Liver (tissue), 8 donors: ENCODE measurements at regions not wholly inside any gene's neighbourhood (a gene's known extent, or its start where the extent isn't known, plus 50 kb on each side); places are given as distances from the start of the nearest gene placed in this dataset.

Source experiments
- DNase-seq: peaks from one replicate; pipeline ENCODE4 v3.0.0-alpha.2; 2017; ENCODE audit warnings: low spot score
- H3K27ac ChIP-seq, 2 donors: one replicate each; pipeline ENCODE4 v1.7.0; 2013; ENCODE audit warnings: inconsistent platforms in 2 of 2, low read length in 2 of 2, control low read depth in 1 of 2, low read depth in 1 of 2, mild to moderate bottlenecking in 1 of 2
- H3K27me3 ChIP-seq, 4 donors: one replicate each; pipeline versions ENCODE4 v1.6.1 to v1.7.0; 2013; ENCODE audit warnings: low read length in 3 of 4, inconsistent platforms in 1 of 4, mild to moderate bottlenecking in 1 of 4, moderate library complexity in 1 of 4; ENCODE audit not compliant: control insufficient read depth in 4 of 4, insufficient read depth in 4 of 4
- H3K36me3 ChIP-seq, 4 donors: one replicate each; pipeline versions ENCODE4 v1.6.1 to v1.7.0; 2013; ENCODE audit warnings: low read length in 3 of 4, mild to moderate bottlenecking in 3 of 4, low read depth in 1 of 4, moderate library complexity in 1 of 4; ENCODE audit not compliant: control insufficient read depth in 4 of 4, insufficient read depth in 3 of 4
- H3K4me1 ChIP-seq, 4 donors: one replicate each; pipeline versions ENCODE4 v1.6.1 to v1.7.0; 2013; ENCODE audit warnings: low read length in 3 of 4, mild to moderate bottlenecking in 3 of 4, moderate library complexity in 1 of 4; ENCODE audit not compliant: control insufficient read depth in 4 of 4, insufficient read depth in 4 of 4
- H3K4me3 ChIP-seq, 3 donors: one replicate each; pipeline versions ENCODE4 v1.6.1 to v1.7.0; 2013; ENCODE audit warnings: low read length in 3 of 3, control low read depth in 1 of 3, low read depth in 1 of 3, mild to moderate bottlenecking in 1 of 3
- H3K9ac ChIP-seq, 2 donors: one replicate each; pipeline ENCODE4 v1.7.0; 2013; ENCODE audit warnings: low read length in 2 of 2, mild to moderate bottlenecking in 2 of 2, moderate library complexity in 2 of 2, control low read depth in 1 of 2, low read depth in 1 of 2
- H3K9me3 ChIP-seq, 4 donors: one replicate each; pipeline versions ENCODE4 v1.6.1 to v1.7.0; 2013; ENCODE audit warnings: low read length in 3 of 4; ENCODE audit not compliant: control insufficient read depth in 4 of 4
- GABPA ChIP-seq, 2 donors: IDR thresholded peaks in 1 of 2; conservative IDR thresholded peaks in 1 of 2; 2 replicates each; pipeline ENCODE4 v1.6.1; 2016; ENCODE audit warnings: antibody characterized with exemption in 2 of 2, mild to moderate bottlenecking in 1 of 2, moderate library complexity in 1 of 2
- HNF4A ChIP-seq, 2 donors: conservative IDR thresholded peaks; 2 replicates each; pipeline ENCODE4 v1.6.1; 2016; ENCODE audit warnings: antibody characterized with exemption in 2 of 2, mild to moderate bottlenecking in 2 of 2
- HNF4G ChIP-seq: IDR thresholded peaks from 2 replicates; pipeline ENCODE4 v1.6.1; 2016; ENCODE audit warnings: antibody characterized with exemption
- JUND ChIP-seq, 2 donors: IDR thresholded peaks; 2 replicates each; pipeline ENCODE4 v1.6.1; 2016; ENCODE audit warnings: antibody characterized with exemption in 2 of 2
- MAX ChIP-seq: IDR thresholded peaks from 2 replicates; pipeline ENCODE4 v1.6.1; 2016; ENCODE audit warnings: antibody characterized with exemption
- NR2F2 ChIP-seq: IDR thresholded peaks from 2 replicates; pipeline ENCODE4 v1.6.1; 2016; ENCODE audit warnings: antibody characterized with exemption
- REST ChIP-seq: IDR thresholded peaks from 2 replicates; pipeline ENCODE4 v1.6.1; 2016; ENCODE audit warnings: antibody characterized with exemption, mild to moderate bottlenecking
- RXRA ChIP-seq, 2 donors: IDR thresholded peaks; 2 replicates each; pipeline ENCODE4 v1.6.1; 2017 to 2018; ENCODE audit warnings: antibody characterized with exemption in 2 of 2, mild to moderate bottlenecking in 1 of 2
- TAF1 ChIP-seq: conservative IDR thresholded peaks from 2 replicates; pipeline ENCODE4 v1.6.1; 2016; ENCODE audit warnings: antibody characterized with exemption, mild to moderate bottlenecking
- YY1 ChIP-seq: IDR thresholded peaks from 2 replicates; pipeline ENCODE4 v1.6.1; 2016; ENCODE audit warnings: antibody characterized with exemption, mild to moderate bottlenecking
- WGBS: extraction: QIAGEN DNeasy Blood & Tissue Kit; methylation state at CpG from one replicate; pipeline ENCODE4 v1.1.7; 2013; 5-methylcytosine and 5-hydroxymethylcytosine counted together
- TF ChIP-seq, protein P1 (sequence below): IDR thresholded peaks from 2 replicates; pipeline ENCODE4 v1.6.1; 2016; ENCODE audit warnings: antibody characterized with exemption
- TF ChIP-seq, protein P2 (sequence below): fragments of 150-350 bp; IDR thresholded peaks from 2 replicates; pipeline ENCODE4 v1.5.1; 2017; ENCODE audit warnings: improper control_type of control experiment, low read depth, low read length; ENCODE audit not compliant: missing input control
- TF ChIP-seq, protein P3 (sequence below): IDR thresholded peaks from 2 replicates; pipeline ENCODE4 v1.6.1; 2016; ENCODE audit warnings: antibody characterized with exemption
- donor health status: healthy.
- donor health status: healthy.
- donor health status: healthy.
- donor health status: healthy.
- donor health status: healthy.

GRCh38 chr4:149029056-149029651 lies 586.9 kb upstream of the NR3C2 start (continued):
- TF ChIP-seq, protein P1, sequence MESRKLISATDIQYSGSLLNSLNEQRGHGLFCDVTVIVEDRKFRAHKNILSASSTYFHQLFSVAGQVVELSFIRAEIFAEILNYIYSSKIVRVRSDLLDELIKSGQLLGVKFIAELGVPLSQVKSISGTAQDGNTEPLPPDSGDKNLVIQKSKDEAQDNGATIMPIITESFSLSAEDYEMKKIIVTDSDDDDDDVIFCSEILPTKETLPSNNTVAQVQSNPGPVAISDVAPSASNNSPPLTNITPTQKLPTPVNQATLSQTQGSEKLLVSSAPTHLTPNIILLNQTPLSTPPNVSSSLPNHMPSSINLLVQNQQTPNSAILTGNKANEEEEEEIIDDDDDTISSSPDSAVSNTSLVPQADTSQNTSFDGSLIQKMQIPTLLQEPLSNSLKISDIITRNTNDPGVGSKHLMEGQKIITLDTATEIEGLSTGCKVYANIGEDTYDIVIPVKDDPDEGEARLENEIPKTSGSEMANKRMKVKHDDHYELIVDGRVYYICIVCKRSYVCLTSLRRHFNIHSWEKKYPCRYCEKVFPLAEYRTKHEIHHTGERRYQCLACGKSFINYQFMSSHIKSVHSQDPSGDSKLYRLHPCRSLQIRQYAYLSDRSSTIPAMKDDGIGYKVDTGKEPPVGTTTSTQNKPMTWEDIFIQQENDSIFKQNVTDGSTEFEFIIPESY = no peak

DNA sequence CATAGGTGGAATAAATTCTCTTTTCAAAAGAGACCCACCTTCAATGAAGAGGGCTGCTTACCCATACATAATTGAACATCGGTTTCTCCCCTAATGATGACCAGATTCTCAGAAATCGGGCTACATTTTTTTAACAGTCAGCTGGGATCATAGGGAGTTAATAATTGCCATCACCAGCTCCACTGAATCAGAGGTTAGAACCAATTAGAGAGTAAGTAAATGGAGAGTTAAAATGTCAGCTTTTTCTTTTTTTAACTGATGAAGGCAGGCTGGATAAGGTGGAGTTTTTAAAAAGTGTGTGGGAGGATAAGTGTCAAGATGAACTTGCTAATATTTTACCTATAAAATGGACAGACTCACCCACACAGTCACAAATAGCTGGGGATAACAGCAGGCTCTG lies 584.5 kb upstream of the NR3C2 start:
- WGBS = 76% methylated on average over 2 of the region's 2 CpGs
- Histone ChIP-seq H3K36me3 (no peaks in the 10 kb centered on the region), H3K27me3 (no peaks in the 10 kb centered on the region), H3K27ac (no peak overlapping the region), H3K4me1 (no peaks in the 10 kb centered on the region), H3K9ac (no peak overlapping the region), H3K9me3 (no peaks in the 10 kb centered on the region), H3K4me3 (no peak overlapping the region)
- TF ChIP-seq MAX = no peak
- TF ChIP-seq JUND (IDR thresholded peaks at IDR 0.05) = no peak
- TF ChIP-seq HNF4A (conservative IDR thresholded peaks at IDR 0.05) = no peak
- no peak for TF ChIP-seq GABPA (IDR thresholded peaks at IDR 0.05 in 1 of 2, conservative IDR thresholded peaks at IDR 0.05 in 1 of 2)
- DNase-seq = no peak

DNA sequence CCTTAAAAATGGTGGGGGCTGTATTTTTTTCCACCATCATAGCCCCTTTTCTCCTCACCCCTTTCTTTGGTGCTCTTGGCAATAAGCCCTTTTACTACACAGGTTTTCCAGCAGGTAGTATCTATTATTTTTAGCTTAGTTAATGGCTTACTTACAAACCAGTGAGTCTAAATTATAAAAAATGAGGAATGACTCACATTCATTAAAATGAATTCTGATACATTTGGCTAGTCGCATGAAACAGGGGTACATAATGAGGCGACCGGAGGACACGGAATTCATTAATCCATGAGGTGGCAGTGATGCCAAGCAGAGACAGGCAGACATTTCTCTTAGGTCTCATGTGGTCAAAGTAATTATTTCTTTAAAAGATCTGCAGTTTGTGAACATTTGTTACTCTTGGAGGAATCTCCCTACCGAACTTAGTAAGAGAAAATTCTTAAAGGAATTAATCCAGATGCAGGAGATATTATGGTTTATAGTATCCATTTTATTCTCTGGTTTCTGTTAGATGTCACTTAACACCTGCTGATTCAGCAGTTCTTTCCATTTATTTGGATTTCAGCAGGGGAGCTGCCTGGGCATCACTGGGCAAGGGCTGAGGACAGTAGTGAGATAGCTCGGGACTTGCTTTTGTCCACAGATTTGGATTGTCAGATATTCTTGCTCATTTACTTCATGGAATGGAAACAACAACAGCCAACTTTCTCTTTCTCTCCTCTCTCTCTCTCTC lies 575.0 kb upstream of the NR3C2 start:
- no peak overlapping the region for H3K4me3 ChIP-seq
- no peaks in the 10 kb centered on the region for H3K4me1 ChIP-seq
- H3K36me3 ChIP-seq = no peaks in the 10 kb centered on the region
- WGBS = 81% methylated on average over 6 of the region's 6 CpGs
- H3K27me3 ChIP-seq = no peaks in the 10 kb centered on the region
- no peak overlapping the region for H3K9ac ChIP-seq
- DNase-seq = no peak
- H3K9me3 ChIP-seq = no peaks in the 10 kb centered on the region
- no peak overlapping the region for H3K27ac ChIP-seq
- TF ChIP-seq NR2F2 (no peak), YY1 (no peak), MAX (no peak), RXRA (IDR thresholded peaks at IDR 0.05) (no peak), TAF1 (no peak), GABPA (IDR thresholded peaks at IDR 0.05 in 1 of 2, conservative IDR thresholded peaks at IDR 0.05 in 1 of 2) (no peak), HNF4G (no peak), REST (no peak)
- TF ChIP-seq, protein P2, sequence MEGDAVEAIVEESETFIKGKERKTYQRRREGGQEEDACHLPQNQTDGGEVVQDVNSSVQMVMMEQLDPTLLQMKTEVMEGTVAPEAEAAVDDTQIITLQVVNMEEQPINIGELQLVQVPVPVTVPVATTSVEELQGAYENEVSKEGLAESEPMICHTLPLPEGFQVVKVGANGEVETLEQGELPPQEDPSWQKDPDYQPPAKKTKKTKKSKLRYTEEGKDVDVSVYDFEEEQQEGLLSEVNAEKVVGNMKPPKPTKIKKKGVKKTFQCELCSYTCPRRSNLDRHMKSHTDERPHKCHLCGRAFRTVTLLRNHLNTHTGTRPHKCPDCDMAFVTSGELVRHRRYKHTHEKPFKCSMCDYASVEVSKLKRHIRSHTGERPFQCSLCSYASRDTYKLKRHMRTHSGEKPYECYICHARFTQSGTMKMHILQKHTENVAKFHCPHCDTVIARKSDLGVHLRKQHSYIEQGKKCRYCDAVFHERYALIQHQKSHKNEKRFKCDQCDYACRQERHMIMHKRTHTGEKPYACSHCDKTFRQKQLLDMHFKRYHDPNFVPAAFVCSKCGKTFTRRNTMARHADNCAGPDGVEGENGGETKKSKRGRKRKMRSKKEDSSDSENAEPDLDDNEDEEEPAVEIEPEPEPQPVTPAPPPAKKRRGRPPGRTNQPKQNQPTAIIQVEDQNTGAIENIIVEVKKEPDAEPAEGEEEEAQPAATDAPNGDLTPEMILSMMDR = no peak
- TF ChIP-seq, protein P3, sequence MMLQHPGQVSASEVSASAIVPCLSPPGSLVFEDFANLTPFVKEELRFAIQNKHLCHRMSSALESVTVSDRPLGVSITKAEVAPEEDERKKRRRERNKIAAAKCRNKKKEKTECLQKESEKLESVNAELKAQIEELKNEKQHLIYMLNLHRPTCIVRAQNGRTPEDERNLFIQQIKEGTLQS = no peak
